SKM-1 (cell line): ENCODE measurements at regions not wholly inside any gene's neighbourhood (a gene's known extent, or its start where the extent isn't known, plus 50 kb on each side); places are given as distances from the start of the nearest gene placed in this dataset.

ENCODE experiments used
- DNase-seq: peaks from one replicate; lab custom pipeline; 2025; ENCODE audit not compliant: unreplicated experiment; lab: John Stamatoyannopoulos, UW

- DNase-seq = no peak
Measured at GRCh38 chr1:55334797-55335196, 119.6 kb upstream of the USP24 start.

GRCh38 chr1:55334160-55334559, 119.0 kb upstream of the USP24 start:
- DNase-seq = no peak

- no peak for DNase-seq
Measured at GRCh38 chr1:55333461-55333860, 118.3 kb upstream of the USP24 start.

GRCh38 chr1:55331351-55331750, 116.2 kb upstream of the USP24 start:
- no peak for DNase-seq

GRCh38 chr1:55329808-55330432, 114.8 kb upstream of the USP24 start:
- DNase-seq = no peak

GRCh38 chr1:55329091-55329490, 113.9 kb upstream of the USP24 start:
- DNase-seq = no peak

GRCh38 chr1:55326496-55327243, 111.5 kb upstream of the USP24 start:
- DNase-seq = no peak

GRCh38 chr1:55323760-55324159, 108.6 kb upstream of the USP24 start:
- DNase-seq = no peak

- DNase-seq = no peak
Measured at GRCh38 chr1:55322842-55323241, 107.7 kb upstream of the USP24 start.

GRCh38 chr1:55321942-55322341, 106.8 kb upstream of the USP24 start:
- no peak for DNase-seq

GRCh38 chr1:55320891-55321290, 105.7 kb upstream of the USP24 start:
- no peak for DNase-seq

GRCh38 chr1:55318116-55318817, 103.1 kb upstream of the USP24 start:
- no peak for DNase-seq

- no peak for DNase-seq
Measured at GRCh38 chr1:55317673-55318072, 102.5 kb upstream of the USP24 start.

GRCh38 chr1:55316947-55317662, 101.9 kb upstream of the USP24 start:
- no peak for DNase-seq

GRCh38 chr1:55316502-55316901, 101.3 kb upstream of the USP24 start:
- DNase-seq = no peak

GRCh38 chr1:55315552-55315951, 100.4 kb upstream of the USP24 start:
- DNase-seq = no peak

GRCh38 chr1:55314740-55315139, 99.6 kb upstream of the USP24 start:
- DNase-seq = no peak

- DNase-seq = no peak
Measured at GRCh38 chr1:55313903-55314302, 98.7 kb upstream of the USP24 start.

- DNase-seq = no peak
Measured at GRCh38 chr1:55311979-55312378, 96.8 kb upstream of the USP24 start.

GRCh38 chr1:55311057-55311641, 96.0 kb upstream of the USP24 start:
- no peak for DNase-seq

GRCh38 chr1:55310505-55310971, 95.4 kb upstream of the USP24 start:
- no peak for DNase-seq
